ENCODE measurements at regions not wholly inside any gene's neighbourhood (a gene's known extent, or its start where the extent isn't known, plus 50 kb on each side); places are given as distances from the start of the nearest gene placed in this dataset.
"Not testable (repeated sequence)": the region's sequence is repeated elsewhere in the genome, so short reads cannot be mapped to it uniquely, and the experiment has no call there.

- in situ Hi-C loops (cut with MboI; ENCODE audit: low sequenced_read_pairs), result no loop called here
Observed at GRCh38 chr13:105907319-105908019, 628.0 kb downstream of the EFNB2 start.

GRCh38 chr13:105906746-105907145 lies 628.7 kb downstream of the EFNB2 start:
- in situ Hi-C loops (cut with MboI; ENCODE audit: low sequenced_read_pairs), result no loop called here

GRCh38 chr13:105904034-105904742 lies 631.3 kb downstream of the EFNB2 start:
- in situ Hi-C loops (cut with MboI; ENCODE audit: low sequenced_read_pairs), result no loop called here

- in situ Hi-C loops (cut with MboI; ENCODE audit: low sequenced_read_pairs), result no loop called here
Observed at GRCh38 chr13:105902396-105902795, 633.1 kb downstream of the EFNB2 start.

- in situ Hi-C loops (cut with MboI; ENCODE audit: low sequenced_read_pairs), result no loop called here
Observed at GRCh38 chr13:105897575-105897974, 637.9 kb downstream of the EFNB2 start.

GRCh38 chr13:105894697-105895096 lies 640.8 kb downstream of the EFNB2 start:
- in situ Hi-C loops (cut with MboI; ENCODE audit: low sequenced_read_pairs), result no loop called here

GRCh38 chr13:105890509-105890908 lies 645.0 kb downstream of the EFNB2 start:
- in situ Hi-C loops (cut with MboI; ENCODE audit: low sequenced_read_pairs), result no loop called here

GRCh38 chr13:105878119-105878700 lies 657.3 kb downstream of the EFNB2 start:
- in situ Hi-C loops (cut with MboI; ENCODE audit: low sequenced_read_pairs), result no loop called here

- in situ Hi-C loops (cut with MboI; ENCODE audit: low sequenced_read_pairs), result no loop called here
Observed at GRCh38 chr13:105874814-105875213, 660.6 kb downstream of the EFNB2 start.

GRCh38 chr13:105871768-105872167 lies 663.7 kb downstream of the EFNB2 start:
- in situ Hi-C loops (cut with MboI; ENCODE audit: low sequenced_read_pairs), result no loop called here

GRCh38 chr13:105871326-105871725 lies 664.1 kb downstream of the EFNB2 start:
- in situ Hi-C loops (cut with MboI; ENCODE audit: low sequenced_read_pairs), result no loop called here

- in situ Hi-C loops (cut with MboI; ENCODE audit: low sequenced_read_pairs), result no loop called here
Observed at GRCh38 chr13:105863300-105863920, 672.1 kb downstream of the EFNB2 start.

GRCh38 chr13:105848494-105848893 lies 687.0 kb downstream of the EFNB2 start:
- in situ Hi-C loops (cut with MboI; ENCODE audit: low sequenced_read_pairs), result no loop called here

- in situ Hi-C loops (cut with MboI; ENCODE audit: low sequenced_read_pairs), result no loop called here
Observed at GRCh38 chr13:105847527-105848291, 687.8 kb downstream of the EFNB2 start.

- in situ Hi-C loops (cut with MboI; ENCODE audit: low sequenced_read_pairs), result no loop called here
Observed at GRCh38 chr13:105846923-105847322, 688.5 kb downstream of the EFNB2 start.

- in situ Hi-C loops (cut with MboI; ENCODE audit: low sequenced_read_pairs), result no loop called here
Observed at GRCh38 chr13:105841286-105841685, 694.2 kb downstream of the EFNB2 start.

- in situ Hi-C loops (cut with MboI; ENCODE audit: low sequenced_read_pairs), result no loop called here
Observed at GRCh38 chr13:105838231-105838630, 697.2 kb downstream of the EFNB2 start.

- in situ Hi-C loops (cut with MboI; ENCODE audit: low sequenced_read_pairs), result not testable (repeated sequence)
Observed at GRCh38 chr13:105837295-105837694, 698.2 kb downstream of the EFNB2 start.

- in situ Hi-C loops (cut with MboI; ENCODE audit: low sequenced_read_pairs), result no loop called here
Observed at GRCh38 chr13:105830821-105831220, 704.6 kb downstream of the EFNB2 start.

- in situ Hi-C loops (cut with MboI; ENCODE audit: low sequenced_read_pairs), result no loop called here
Observed at GRCh38 chr13:105827111-105827809, 708.2 kb downstream of the EFNB2 start.

Measured in HL-60/S4 (cell line).